ENCODE measurements at regions not wholly inside any gene's neighbourhood (a gene's known extent, or its start where the extent isn't known, plus 50 kb on each side); places are given as distances from the start of the nearest gene placed in this dataset.

DNA sequence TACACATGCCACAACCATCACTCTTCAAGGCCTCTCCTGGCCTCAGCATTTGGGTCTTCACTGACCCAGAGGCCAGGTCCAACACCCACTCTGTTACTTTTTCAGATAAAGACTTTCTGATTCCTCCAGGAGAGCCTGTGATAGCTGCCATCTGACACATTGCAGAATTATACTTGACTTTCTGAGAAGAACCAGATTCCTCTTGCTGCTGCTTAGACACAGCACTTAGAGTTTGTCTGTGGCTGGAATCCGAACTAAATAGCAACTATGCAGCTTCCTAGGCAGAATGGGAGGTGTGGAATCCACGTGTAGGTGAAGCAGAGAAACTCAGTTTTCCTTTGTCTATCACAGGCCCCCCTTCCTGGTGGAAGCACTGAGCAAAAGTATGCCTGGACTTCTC lies 344.7 kb upstream of the SLC30A5 start:
- no peak overlapping the region for H3K4me3 ChIP-seq (ENCODE audit: low read depth, poor library complexity, severe bottlenecking)
- no peak for DNase-seq (ENCODE audit: low spot score in 2 of 2)
- intact Hi-C loops (cut with DNase I; ENCODE audit: low total_unique reads), result no loop called here
- 74 to 80% methylated on average over 2 of the region's 2 CpGs for WGBS, 2 donors
- TF ChIP-seq CTCF (IDR thresholded peaks at IDR 0.05) (no peak), POLR2A (IDR thresholded peaks at IDR 0.05) (no peak)

DNA sequence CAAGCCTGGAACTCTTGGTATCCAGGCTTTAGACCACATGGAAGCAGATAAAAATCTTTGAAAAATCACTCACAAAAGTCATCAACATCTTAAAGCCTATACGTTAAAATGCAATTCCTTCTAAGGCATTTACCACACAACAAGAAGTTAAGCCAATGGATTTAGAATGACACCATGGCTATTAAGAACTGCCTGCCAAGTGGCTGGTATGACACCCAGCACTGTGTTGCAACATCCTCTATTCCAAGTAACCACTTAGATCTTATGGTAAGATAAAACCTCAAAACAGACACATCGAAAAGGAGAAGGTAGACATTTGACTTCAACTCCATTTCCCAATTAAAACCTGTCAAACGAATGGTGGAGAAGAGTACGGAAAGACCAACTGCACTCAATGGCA lies 344.2 kb upstream of the SLC30A5 start:
- intact Hi-C loops (cut with DNase I; ENCODE audit: low total_unique reads), result no loop called here
- DNase-seq (ENCODE audit: low spot score in 2 of 2), result no peak
- TF ChIP-seq CTCF (IDR thresholded peaks at IDR 0.05), result no peak
- no peak for TF ChIP-seq POLR2A (IDR thresholded peaks at IDR 0.05)
- H3K4me3 ChIP-seq (ENCODE audit: low read depth, poor library complexity, severe bottlenecking), result no peak overlapping the region
- WGBS, 2 donors, result 50 to 65% methylated on average over 4 of the region's 4 CpGs

GRCh38 chr5:68751661-68752060 lies 342.2 kb upstream of the SLC30A5 start:
- TF ChIP-seq POLR2A (IDR thresholded peaks at IDR 0.05) (no peak), CTCF (IDR thresholded peaks at IDR 0.05) (no peak)
- H3K4me3 ChIP-seq (ENCODE audit: low read depth, poor library complexity, severe bottlenecking), result no peak overlapping the region
- 93 to 98% methylated on average over 3 of the region's 3 CpGs for WGBS, 2 donors
- intact Hi-C loops (cut with DNase I; ENCODE audit: low total_unique reads), result no loop called here
- no peak for DNase-seq (ENCODE audit: low spot score in 2 of 2)

DNA sequence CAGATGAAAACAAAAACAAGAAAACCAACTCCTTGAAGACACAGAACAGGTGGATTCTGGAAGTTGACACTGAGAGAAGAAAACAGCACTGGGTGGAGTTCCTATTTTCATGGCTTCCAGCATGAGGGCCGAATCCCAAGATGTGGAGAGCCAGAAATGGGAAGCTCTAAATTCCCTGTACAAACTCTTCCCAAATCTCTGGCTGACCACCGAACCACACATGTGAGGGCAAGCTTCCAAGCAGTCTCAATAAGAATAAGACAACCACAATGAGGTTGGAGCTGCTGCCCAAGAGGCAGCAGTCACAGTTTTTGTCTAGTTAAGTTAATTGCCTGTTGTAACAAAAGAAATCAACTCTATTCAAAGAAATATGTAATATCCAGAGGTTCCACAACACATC lies 339.3 kb upstream of the SLC30A5 start:
- intact Hi-C loops (cut with DNase I; ENCODE audit: low total_unique reads), result no loop called here
- WGBS, 2 donors, result 54 to 57% methylated on average over 2 of the region's 2 CpGs

GRCh38 chr5:68755293-68755692 lies 338.5 kb upstream of the SLC30A5 start:
- intact Hi-C loops (cut with DNase I; ENCODE audit: low total_unique reads), result no loop called here
- DNase-seq (ENCODE audit: low spot score in 2 of 2), result no peak

More for the DNA sequence above, 339.3 kb upstream of the SLC30A5 start:
- no peak for DNase-seq (ENCODE audit: low spot score in 2 of 2)
- no peak overlapping the region for H3K4me3 ChIP-seq (ENCODE audit: low read depth, poor library complexity, severe bottlenecking)
- TF ChIP-seq CTCF (IDR thresholded peaks at IDR 0.05), result no peak
- no peak for TF ChIP-seq POLR2A (IDR thresholded peaks at IDR 0.05)

More at GRCh38 chr5:68755293-68755692, 338.5 kb upstream of the SLC30A5 start:
- TF ChIP-seq POLR2A (IDR thresholded peaks at IDR 0.05) (no peak), CTCF (IDR thresholded peaks at IDR 0.05) (no peak)
- no peak overlapping the region for H3K4me3 ChIP-seq (ENCODE audit: low read depth, poor library complexity, severe bottlenecking)

Data from lower leg skin (tissue), 4 donors.